DND-41 (cell line): ENCODE measurements at regions not wholly inside any gene's neighbourhood (a gene's known extent, or its start where the extent isn't known, plus 50 kb on each side); places are given as distances from the start of the nearest gene placed in this dataset.

Experiments used
- ATAC-seq: fragments of 200-7000 bp; cut with Tn5 transposase; 3 replicates; pipeline ENCODE4 v1.9.1; 2021; ENCODE audit warnings: low read depth; ENCODE audit not compliant: insufficient read depth
- DNase-seq: peaks from one replicate; pipeline ENCODE4 v3.0.0-alpha.2; 2020
- H2AFZ ChIP-seq: 2 replicates; pipeline ENCODE4 v1.6.0; 2012; ENCODE audit warnings: low read depth, low read length
- H3K27ac ChIP-seq: 2 replicates; pipeline ENCODE4 v1.5.1; 2012; ENCODE audit warnings: low read length, inconsistent platforms
- H3K27me3 ChIP-seq: fragments of 200-600 bp; sonication (generic); 2 replicates; pipeline ENCODE4 v1.6.0; 2012; ENCODE audit warnings: low read length, mild to moderate bottlenecking, inconsistent platforms; ENCODE audit not compliant: insufficient read depth, poor library complexity
- H3K36me3 ChIP-seq: 2 replicates; pipeline ENCODE4 v1.5.1; 2012; ENCODE audit warnings: low read length, inconsistent platforms; ENCODE audit not compliant: insufficient read depth
- H3K4me1 ChIP-seq: 2 replicates; pipeline ENCODE4 v1.5.1; 2012; ENCODE audit warnings: mild to moderate bottlenecking, low read length; ENCODE audit not compliant: insufficient read depth
- H3K4me2 ChIP-seq: 2 replicates; pipeline ENCODE4 v1.6.0; 2012; ENCODE audit warnings: mild to moderate bottlenecking, moderate library complexity, low read length, inconsistent platforms; ENCODE audit not compliant: insufficient read depth
- H3K4me3 ChIP-seq, 2 experiments: fragments of 200-600 bp in 1 of 2; shearing (Covaris generic) in 1 of 2; 2 replicates each; pipeline ENCODE4 v1.5.1; 2012 to 2016; ENCODE audit warnings: inconsistent platforms in 2 of 2, low read length in 2 of 2, mild to moderate bottlenecking in 2 of 2, low read depth in 1 of 2, moderate library complexity in 1 of 2
- H3K79me2 ChIP-seq: 2 replicates; pipeline ENCODE4 v1.6.0; 2012; ENCODE audit warnings: low read length, inconsistent platforms; ENCODE audit not compliant: insufficient read depth
- H3K9ac ChIP-seq: 2 replicates; pipeline ENCODE4 v1.6.0; 2012; ENCODE audit warnings: low read depth, mild to moderate bottlenecking, inconsistent platforms, low read length, moderate library complexity
- H3K9me3 ChIP-seq: 2 replicates; pipeline ENCODE4 v1.5.1; 2012; ENCODE audit warnings: low read length, moderate library complexity, mild to moderate bottlenecking, inconsistent platforms; ENCODE audit not compliant: insufficient read depth, severe bottlenecking
- H4K20me1 ChIP-seq: 2 replicates; pipeline ENCODE4 v1.6.0; 2012; ENCODE audit warnings: low read length; ENCODE audit not compliant: insufficient read depth
- CTCF ChIP-seq: IDR thresholded peaks from 2 replicates; pipeline ENCODE4 v1.5.1; 2012; ENCODE audit warnings: borderline replicate concordance, low read length, moderate library complexity, mild to moderate bottlenecking; ENCODE audit not compliant: poor library complexity, severe bottlenecking; ENCODE audit errors: extremely low read depth
- EZH2 ChIP-seq: IDR thresholded peaks from 3 replicates; pipeline ENCODE4 v1.6.1; 2012; ENCODE audit warnings: borderline replicate concordance, low read depth, mild to moderate bottlenecking, moderate library complexity, low read length, inconsistent platforms; ENCODE audit not compliant: severe bottlenecking

GRCh38 chr10:118870467-118871243, 115.9 kb upstream of the CACUL1 start:
- no peak for DNase-seq
- Histone ChIP-seq H3K27ac (no peak overlapping the region), H3K36me3 (no peaks in the 10 kb centered on the region), H3K4me1 (no peaks in the 10 kb centered on the region), H3K4me3 (no peak overlapping the region), H3K9me3 (no peaks in the 10 kb centered on the region), H3K27me3 (peaks cover 5% of the 10 kb centered on the region), H3K4me2 (no peak overlapping the region), H2AFZ (no peak overlapping the region), H3K79me2 (no peaks in the 10 kb centered on the region), H3K9ac (no peak overlapping the region), H4K20me1 (no peaks in the 10 kb centered on the region)
- TF ChIP-seq EZH2 = no peak
- TF ChIP-seq CTCF = no peak
- ATAC-seq = no peak

GRCh38 chr10:118871244-118871865, 116.6 kb upstream of the CACUL1 start:
- Histone ChIP-seq H2AFZ (no peak overlapping the region), H3K9ac (no peak overlapping the region)

GRCh38 chr10:118873091-118873737, 118.4 kb upstream of the CACUL1 start:
- no peak for DNase-seq
- H2AFZ ChIP-seq = no peak overlapping the region

More at GRCh38 chr10:118871244-118871865, 116.6 kb upstream of the CACUL1 start:
- Histone ChIP-seq H3K79me2 (no peaks in the 10 kb centered on the region), H3K4me1 (no peaks in the 10 kb centered on the region), H4K20me1 (no peaks in the 10 kb centered on the region), H3K4me2 (no peak overlapping the region), H3K27me3 (peaks cover 5% of the 10 kb centered on the region), H3K4me3 (no peak overlapping the region), H3K9me3 (peaks cover 3% of the 10 kb centered on the region), H3K27ac (no peak overlapping the region), H3K36me3 (no peaks in the 10 kb centered on the region)
- DNase-seq (no peak), ATAC-seq (no peak)
- TF ChIP-seq CTCF = no peak
- TF ChIP-seq EZH2 = no peak

More at GRCh38 chr10:118873091-118873737, 118.4 kb upstream of the CACUL1 start:
- Histone ChIP-seq H3K4me1 (no peaks in the 10 kb centered on the region), H3K9me3 (peaks cover 3% of the 10 kb centered on the region), H3K4me2 (no peak overlapping the region), H3K79me2 (no peaks in the 10 kb centered on the region), H3K9ac (no peak overlapping the region), H3K27ac (no peak overlapping the region), H3K27me3 (peaks cover 5% of the 10 kb centered on the region), H3K4me3 (no peak overlapping the region), H4K20me1 (no peaks in the 10 kb centered on the region), H3K36me3 (no peaks in the 10 kb centered on the region)
- no peak for ATAC-seq
- TF ChIP-seq EZH2 (no peak), CTCF (no peak)
